H1 (cell line): ENCODE measurements at regions not wholly inside any gene's neighbourhood (a gene's known extent, or its start where the extent isn't known, plus 50 kb on each side); places are given as distances from the start of the nearest gene placed in this dataset.

Source experiments
- CTCF ChIA-PET: fragments of 300-600 bp; sonication (Branson Sonifier 250); formaldehyde crosslinking; loops from one replicate; lab custom pipeline; 2021; ENCODE audit not compliant: partially characterized antibody; lab: Charles Lee
- POLR2A ChIA-PET: fragments of 300-600 bp; sonication (Branson Sonifier 250); formaldehyde crosslinking; loops from one replicate; lab custom pipeline; 2021; ENCODE audit warnings: inconsistent platforms; ENCODE audit not compliant: partially characterized antibody; lab: Charles Lee
- DNase-seq, 2 experiments: peaks; one replicate each; pipeline versions ENCODE4 v3.0.0 to v3.0.0-alpha.2; 2010 to 2022; ENCODE audit warnings: low spot score in 2 of 2, low read depth in 1 of 2, mixed read lengths in 1 of 2
- FAIRE-seq: peaks from 2 replicates; lab custom pipeline; 2011; peaks lifted over from hg19 to GRCh38; lab: Jason Lieb, UNC
- H2AFZ ChIP-seq: 2 replicates; pipeline ENCODE4 v1.8.1; 2012; ENCODE audit warnings: low read length, inconsistent platforms
- H2AK5ac ChIP-seq: 2 replicates; pipeline ENCODE4 v1.6.1; 2013; ENCODE audit warnings: low read depth, low read length
- H2BK120ac ChIP-seq: replicated peaks from 2 replicates; pipeline ENCODE3; 2013; ENCODE audit warnings: low read depth, low read length, inconsistent platforms
- H2BK12ac ChIP-seq: 2 replicates; pipeline ENCODE4 v1.6.1; 2013; ENCODE audit warnings: low read depth, low read length
- H2BK15ac ChIP-seq: 2 replicates; pipeline ENCODE4 v1.6.1; 2013; ENCODE audit warnings: low read length
- H2BK20ac ChIP-seq: 2 replicates; pipeline ENCODE4 v1.6.1; 2013; ENCODE audit warnings: low read length
- H2BK5ac ChIP-seq: 2 replicates; pipeline ENCODE4 v1.6.1; 2013; ENCODE audit warnings: low read depth, low read length
- H3K14ac ChIP-seq: 2 replicates; pipeline ENCODE4 v1.6.1; 2013; ENCODE audit warnings: inconsistent platforms; ENCODE audit not compliant: insufficient read length
- H3K18ac ChIP-seq: 2 replicates; pipeline ENCODE4 v1.6.1; 2013; ENCODE audit warnings: low read length; ENCODE audit errors: extremely low read depth
- H3K23ac ChIP-seq: 2 replicates; pipeline ENCODE4 v1.6.1; 2013; ENCODE audit warnings: inconsistent platforms; ENCODE audit not compliant: insufficient read length
- H3K23me2 ChIP-seq: 2 replicates; pipeline ENCODE4 v1.6.1; 2013; ENCODE audit warnings: low read depth, low read length
- H3K27ac ChIP-seq: 2 replicates; pipeline ENCODE4 v1.6.1; 2011; ENCODE audit warnings: low read depth, low read length, inconsistent platforms
- H3K27me3 ChIP-seq, 4 experiments: replicated peaks in 1 of 4; 1 replicate in 1 of 4; 2 replicates in 3 of 4; pipeline versions ENCODE4 v1.6.1 to v1.8.1; 2011 to 2013; ENCODE audit warnings: low read length in 3 of 4, mild to moderate bottlenecking in 3 of 4, inconsistent platforms in 2 of 4, mixed read lengths in 2 of 4, moderate library complexity in 1 of 4; ENCODE audit not compliant: control insufficient read depth in 3 of 4, insufficient read depth in 3 of 4; ENCODE audit errors: extremely low read depth in 1 of 4
- H3K36me3 ChIP-seq, 4 experiments: 2 replicates each; pipeline versions ENCODE4 v1.6.1 to v1.8.1; 2011 to 2013; ENCODE audit warnings: mild to moderate bottlenecking in 4 of 4, low read length in 3 of 4, moderate library complexity in 2 of 4, control low read depth in 1 of 4, inconsistent platforms in 1 of 4; ENCODE audit not compliant: insufficient read depth in 4 of 4, control insufficient read depth in 2 of 4
- H3K4ac ChIP-seq: replicated peaks from 2 replicates; pipeline ENCODE3; 2013; ENCODE audit warnings: low read length, low read depth, mixed read lengths, inconsistent platforms; ENCODE audit not compliant: insufficient read length
- H3K4me1 ChIP-seq, 4 experiments: replicated peaks in 1 of 4; 1 replicate in 1 of 4; 2 replicates in 3 of 4; pipeline versions ENCODE4 v1.6.1 to v1.8.1; 2011 to 2013; ENCODE audit warnings: low read length in 3 of 4, inconsistent platforms in 2 of 4, mixed read lengths in 1 of 4; ENCODE audit not compliant: insufficient read depth in 4 of 4, control insufficient read depth in 3 of 4
- H3K4me2 ChIP-seq, 2 experiments: 2 replicates each; pipeline versions ENCODE4 v1.6.1 to v1.8.1; 2011 to 2013; ENCODE audit warnings: low read depth in 2 of 2, low read length in 2 of 2, control low read depth in 1 of 2, inconsistent platforms in 1 of 2, mild to moderate bottlenecking in 1 of 2; ENCODE audit not compliant: insufficient read depth in 1 of 2
- H3K4me3 ChIP-seq, 4 experiments: fragments of 200-600, 300-600 bp in 1 of 4; sonication (generic), shearing (Covaris generic), sonication (Bioruptor Twin) in 1 of 4; 2 replicates each; pipeline versions ENCODE4 v1.5.1 to v1.8.1; 2011 to 2016; ENCODE audit warnings: low read length in 4 of 4, low read depth in 3 of 4, control low read depth in 2 of 4, inconsistent platforms in 2 of 4, mild to moderate bottlenecking in 2 of 4, mixed read lengths in 1 of 4, moderate library complexity in 1 of 4; ENCODE audit not compliant: insufficient read depth in 2 of 4; ENCODE audit errors: extremely low read depth in 1 of 4
- H3K56ac ChIP-seq: replicated peaks from 2 replicates; pipeline ENCODE3; 2013; ENCODE audit warnings: low read depth, mild to moderate bottlenecking, mixed read lengths, low read length, inconsistent platforms; ENCODE audit not compliant: insufficient read length
- H3K79me1 ChIP-seq: 2 replicates; pipeline ENCODE4 v1.6.1; 2013; ENCODE audit warnings: low read depth, low read length, control low read depth
- H3K79me2 ChIP-seq, 2 experiments: 2 replicates each; pipeline versions ENCODE4 v1.6.1 to v1.8.1; 2012 to 2013; ENCODE audit warnings: low read length in 2 of 2, mild to moderate bottlenecking in 2 of 2, inconsistent platforms in 1 of 2; ENCODE audit not compliant: insufficient read depth in 2 of 2, control insufficient read depth in 1 of 2
- H3K9ac ChIP-seq, 4 experiments: replicated peaks in 1 of 4; 1 replicate in 1 of 4; 2 replicates in 3 of 4; pipeline versions ENCODE4 v1.6.1 to v1.8.1; 2011 to 2013; ENCODE audit warnings: low read depth in 3 of 4, low read length in 3 of 4, control low read depth in 2 of 4, mild to moderate bottlenecking in 2 of 4, moderate library complexity in 2 of 4, inconsistent platforms in 1 of 4; ENCODE audit errors: extremely low read depth in 1 of 4
- H3K9me3 ChIP-seq, 2 experiments: 2 replicates each; pipeline versions ENCODE4 v1.6.1 to v1.8.1; 2012 to 2013; ENCODE audit warnings: mild to moderate bottlenecking in 2 of 2, moderate library complexity in 2 of 2, control low read depth in 1 of 2, inconsistent platforms in 1 of 2, low read depth in 1 of 2, low read length in 1 of 2, mixed read lengths in 1 of 2; ENCODE audit not compliant: insufficient read depth in 2 of 2
- H4K20me1 ChIP-seq, 2 experiments: replicated peaks in 1 of 2; 2 replicates each; pipeline versions ENCODE3 to v1.8.1; 2011 to 2013; ENCODE audit warnings: inconsistent platforms in 2 of 2, low read length in 2 of 2, mild to moderate bottlenecking in 1 of 2; ENCODE audit not compliant: insufficient read depth in 2 of 2, control insufficient read depth in 1 of 2
- H4K5ac ChIP-seq: 2 replicates; pipeline ENCODE4 v1.6.1; 2013; ENCODE audit warnings: low read length, low read depth, mixed read lengths, inconsistent platforms; ENCODE audit not compliant: insufficient read length
- H4K8ac ChIP-seq: 2 replicates; pipeline ENCODE4 v1.8.0; 2013; ENCODE audit warnings: mild to moderate bottlenecking, moderate library complexity, low read length, inconsistent platforms; ENCODE audit not compliant: insufficient read depth; ENCODE audit errors: extremely low read depth
- H4K91ac ChIP-seq: replicated peaks from 2 replicates; pipeline ENCODE3; 2013; ENCODE audit warnings: low read length, mixed read lengths, inconsistent platforms; ENCODE audit not compliant: insufficient read length
- CBX5 ChIP-seq: fragments of 300-800, 300-1000 bp; sonication (generic); IDR thresholded peaks from 2 replicates; pipeline ENCODE4 v1.7.1; 2016; ENCODE audit warnings: antibody characterized with exemption, low read length, low read depth
- EZH2 ChIP-seq: fragments of 200-600 bp; sonication (generic); IDR thresholded peaks from 2 replicates; pipeline ENCODE4 v1.7.1; 2012; ENCODE audit warnings: low read depth, mild to moderate bottlenecking, moderate library complexity, low read length, inconsistent platforms; ENCODE audit not compliant: severe bottlenecking
- GTF2F1 ChIP-seq: IDR thresholded peaks from 2 replicates; pipeline ENCODE4 v1.6.1; 2012; ENCODE audit warnings: low read depth, low read length, improper control_type of control experiment, borderline replicate concordance
- HDAC6 ChIP-seq: IDR thresholded peaks from one replicate; pipeline ENCODE4 v1.7.1; 2012; ENCODE audit warnings: low read depth, mild to moderate bottlenecking, inconsistent platforms, low read length, moderate library complexity
- POU5F1 ChIP-seq: IDR thresholded peaks from 2 replicates; pipeline ENCODE4 v1.6.1; 2011; ENCODE audit warnings: low read depth, mild to moderate bottlenecking, low read length, moderate library complexity
- TAF1 ChIP-seq: IDR thresholded peaks from 2 replicates; pipeline ENCODE4 v1.6.1; 2011; ENCODE audit warnings: mild to moderate bottlenecking, low read depth, low read length
- TEAD4 ChIP-seq: IDR thresholded peaks from 2 replicates; pipeline ENCODE4 v1.6.1; 2012; ENCODE audit warnings: low read depth, low read length, inconsistent platforms, mixed read lengths
- YY1 ChIP-seq: IDR thresholded peaks from 2 replicates; pipeline ENCODE4 v1.6.1; 2011; ENCODE audit warnings: low read depth, mild to moderate bottlenecking, low read length
- ZNF274 ChIP-seq: IDR thresholded peaks from 2 replicates; pipeline ENCODE4 v1.7.0; 2012; ENCODE audit warnings: low read length, borderline replicate concordance; ENCODE audit errors: extremely low read depth
- WGBS, 2 experiments: shearing (Covaris generic) in 1 of 2; methylation state at CpG; one replicate each; pipeline versions ENCODE4 v1.1.6 to v1.1.7; 2013 to 2015; ENCODE audit warnings: low lambda C conversion rate in 2 of 2, mixed read lengths in 2 of 2, inconsistent platforms in 1 of 2, low coverage in 1 of 2, missing lambda C conversion rate in 1 of 2; ENCODE audit not compliant: insufficient replicate concordance in 2 of 2, insufficient coverage in 1 of 2, insufficient read length in 1 of 2; ENCODE audit errors: extremely low coverage in 1 of 2, missing lambda C conversion rate in 1 of 2; 5-methylcytosine and 5-hydroxymethylcytosine counted together
- TF ChIP-seq, protein P1 (sequence below): IDR thresholded peaks from 2 replicates; pipeline ENCODE4 v1.6.1; 2012; ENCODE audit warnings: low read length, inconsistent platforms

DNA sequence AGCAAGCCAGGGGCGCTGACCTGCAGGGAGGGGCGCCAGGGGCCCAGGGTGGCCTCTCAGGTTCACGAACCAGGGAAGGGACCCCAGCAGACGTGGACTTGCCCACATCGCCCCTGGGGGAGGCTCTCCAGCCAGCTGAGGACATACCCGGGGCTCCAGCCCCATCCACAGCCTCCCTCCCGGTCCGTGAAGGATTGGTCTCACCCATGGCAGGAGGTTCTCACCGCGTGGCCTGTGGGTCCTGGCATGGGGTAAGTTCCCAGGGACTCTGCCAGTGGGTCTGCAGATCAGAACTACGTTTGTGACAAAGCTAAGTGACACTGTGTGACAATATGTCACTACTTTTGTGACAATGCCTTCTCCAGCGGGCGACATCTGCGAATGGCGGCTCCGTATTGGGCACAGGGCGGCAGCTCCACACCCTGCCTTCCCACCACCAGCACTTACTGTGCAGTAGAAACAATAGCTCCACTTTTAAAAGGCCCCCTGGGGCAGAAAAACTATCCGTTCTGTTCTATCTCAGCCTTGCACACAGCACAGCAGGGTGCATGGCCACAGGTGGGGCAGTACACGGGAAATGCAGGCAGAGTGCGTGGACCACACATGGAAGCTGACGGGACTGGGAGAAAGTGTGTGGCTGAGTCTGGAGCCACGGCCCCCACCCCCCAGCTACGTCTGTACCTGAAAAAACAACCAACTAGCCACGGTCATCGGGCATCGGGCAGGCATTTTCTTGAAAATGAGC lies 65.2 kb upstream of the CTDP1 start:
- no peak overlapping the region for H2BK5ac ChIP-seq
- FAIRE-seq (no peak), DNase-seq (peak in 1 of 2 experiments; percentile 41)
- POLR2A ChIA-PET: interaction anchor here (1.0 kb wide), 1 partner anchor 12 kb away, joined by 3 read pairs; no protein-coding TSS in a partner anchor
- no peak overlapping the region for H3K27ac ChIP-seq
- H2AK5ac ChIP-seq: no peak overlapping the region
- WGBS, 2 experiments: 88% methylated on average over 26 of the region's 26 CpGs; no CpG with 5 or more reads in 1 of the 2 experiments
- peaks cover 0 to 5% of the 10 kb centered on the region in 2 experiments; a peak in 1 of 4 replicates for H3K9me3 ChIP-seq
- no peak overlapping the region for H2AFZ ChIP-seq
- H2BK20ac ChIP-seq: no peak overlapping the region
- CTCF ChIA-PET: interaction anchor here (1.2 to 1.7 kb wide), 6 partner anchors 10 to 235 kb away, joined by 3 to 5 read pairs (median 3); no protein-coding TSS in a partner anchor
- no peak overlapping the region for H3K18ac ChIP-seq
- H3K4me2 ChIP-seq: no peak overlapping the region
- H2BK15ac ChIP-seq: no peak overlapping the region
- no peak overlapping the region for H3K14ac ChIP-seq
- H3K56ac ChIP-seq: no peak overlapping the region
- no peaks in the 10 kb centered on the region for H4K20me1 ChIP-seq
- H2BK120ac ChIP-seq: no peak overlapping the region
- no peaks in the 10 kb centered on the region for H3K79me2 ChIP-seq
- H3K36me3 ChIP-seq: no peaks in the 10 kb centered on the region
- H3K4me3 ChIP-seq: no peak overlapping the region
- peaks cover 0 to 14% (median 0%) of the 10 kb centered on the region in 4 experiments; a peak in 3 of 7 replicates for H3K4me1 ChIP-seq
- no peaks in the 10 kb centered on the region; the same call in 1 of the 2 replicates for H3K79me1 ChIP-seq
- no peak overlapping the region for H4K91ac ChIP-seq
- H3K4ac ChIP-seq: no peak overlapping the region
- peak overlapping the region; percentile 57; the same call in 1 of the 2 replicates for H4K8ac ChIP-seq
- no peak overlapping the region for H2BK12ac ChIP-seq
- no peak overlapping the region for H3K23ac ChIP-seq
- H3K9ac ChIP-seq: no peak overlapping the region
- 0 out of 7 replicates have a peak, but pooled peaks cover 0 to 2% (median 0%) of the 10 kb centered on the region in 4 experiments for H3K27me3 ChIP-seq
- H3K23me2 ChIP-seq: no peaks in the 10 kb centered on the region; the same call in 1 of the 2 replicates
- H4K5ac ChIP-seq: no peak overlapping the region
- no peak for TF ChIP-seq EZH2
- no peak for TF ChIP-seq POU5F1
- TF ChIP-seq, protein P1, sequence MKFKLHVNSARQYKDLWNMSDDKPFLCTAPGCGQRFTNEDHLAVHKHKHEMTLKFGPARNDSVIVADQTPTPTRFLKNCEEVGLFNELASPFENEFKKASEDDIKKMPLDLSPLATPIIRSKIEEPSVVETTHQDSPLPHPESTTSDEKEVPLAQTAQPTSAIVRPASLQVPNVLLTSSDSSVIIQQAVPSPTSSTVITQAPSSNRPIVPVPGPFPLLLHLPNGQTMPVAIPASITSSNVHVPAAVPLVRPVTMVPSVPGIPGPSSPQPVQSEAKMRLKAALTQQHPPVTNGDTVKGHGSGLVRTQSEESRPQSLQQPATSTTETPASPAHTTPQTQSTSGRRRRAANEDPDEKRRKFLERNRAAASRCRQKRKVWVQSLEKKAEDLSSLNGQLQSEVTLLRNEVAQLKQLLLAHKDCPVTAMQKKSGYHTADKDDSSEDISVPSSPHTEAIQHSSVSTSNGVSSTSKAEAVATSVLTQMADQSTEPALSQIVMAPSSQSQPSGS: no peak
- no peak for TF ChIP-seq ZNF274
- no peak for TF ChIP-seq YY1
- TF ChIP-seq HDAC6: no peak
- TF ChIP-seq TEAD4: no peak
- no peak for TF ChIP-seq GTF2F1
- TF ChIP-seq TAF1: no peak
- TF ChIP-seq CBX5: no peak
